ENCODE measurements at regions not wholly inside any gene's neighbourhood (a gene's known extent, or its start where the extent isn't known, plus 50 kb on each side); places are given as distances from the start of the nearest gene placed in this dataset.
"Not testable (repeated sequence)": the region's sequence is repeated elsewhere in the genome, so short reads cannot be mapped to it uniquely, and the experiment has no call there.

DNA sequence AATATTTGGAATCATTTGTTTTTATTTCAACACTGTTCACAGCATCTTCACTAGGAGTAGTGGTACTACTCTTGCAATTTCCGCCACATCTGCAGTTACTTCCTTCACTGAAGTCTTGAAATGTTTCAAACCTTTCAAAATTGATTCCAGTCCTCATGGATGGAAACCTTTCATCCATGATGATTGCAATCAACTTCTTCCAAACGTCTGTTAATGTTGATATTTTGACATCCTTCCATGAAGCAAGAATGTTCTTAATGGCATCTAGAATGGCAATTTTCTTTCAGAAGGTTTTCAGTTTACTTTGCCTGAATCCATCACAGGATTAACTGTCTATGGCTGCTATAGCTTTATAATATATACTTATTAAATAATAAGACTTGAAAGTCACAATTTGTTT is 736.8 kb upstream of the CA10 start:
- H3K4me1 Mint-ChIP-seq (ENCODE audit: low read depth): no peaks in the 10 kb centered on the region
- DNase-seq: no peak
- no peaks in the 10 kb centered on the region for H3K27me3 Mint-ChIP-seq (ENCODE audit: insufficient read depth)
- peaks cover 24% of the 10 kb centered on the region for H3K9me3 Mint-ChIP-seq
- TF ChIP-seq, protein P1, sequence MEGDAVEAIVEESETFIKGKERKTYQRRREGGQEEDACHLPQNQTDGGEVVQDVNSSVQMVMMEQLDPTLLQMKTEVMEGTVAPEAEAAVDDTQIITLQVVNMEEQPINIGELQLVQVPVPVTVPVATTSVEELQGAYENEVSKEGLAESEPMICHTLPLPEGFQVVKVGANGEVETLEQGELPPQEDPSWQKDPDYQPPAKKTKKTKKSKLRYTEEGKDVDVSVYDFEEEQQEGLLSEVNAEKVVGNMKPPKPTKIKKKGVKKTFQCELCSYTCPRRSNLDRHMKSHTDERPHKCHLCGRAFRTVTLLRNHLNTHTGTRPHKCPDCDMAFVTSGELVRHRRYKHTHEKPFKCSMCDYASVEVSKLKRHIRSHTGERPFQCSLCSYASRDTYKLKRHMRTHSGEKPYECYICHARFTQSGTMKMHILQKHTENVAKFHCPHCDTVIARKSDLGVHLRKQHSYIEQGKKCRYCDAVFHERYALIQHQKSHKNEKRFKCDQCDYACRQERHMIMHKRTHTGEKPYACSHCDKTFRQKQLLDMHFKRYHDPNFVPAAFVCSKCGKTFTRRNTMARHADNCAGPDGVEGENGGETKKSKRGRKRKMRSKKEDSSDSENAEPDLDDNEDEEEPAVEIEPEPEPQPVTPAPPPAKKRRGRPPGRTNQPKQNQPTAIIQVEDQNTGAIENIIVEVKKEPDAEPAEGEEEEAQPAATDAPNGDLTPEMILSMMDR (IDR thresholded peaks at IDR 0.05): no peak
- H3K36me3 Mint-ChIP-seq (ENCODE audit: low read depth): no peaks in the 10 kb centered on the region
- no peak overlapping the region for H3K4me3 Mint-ChIP-seq
- H3K27ac Mint-ChIP-seq: no peak overlapping the region

DNA sequence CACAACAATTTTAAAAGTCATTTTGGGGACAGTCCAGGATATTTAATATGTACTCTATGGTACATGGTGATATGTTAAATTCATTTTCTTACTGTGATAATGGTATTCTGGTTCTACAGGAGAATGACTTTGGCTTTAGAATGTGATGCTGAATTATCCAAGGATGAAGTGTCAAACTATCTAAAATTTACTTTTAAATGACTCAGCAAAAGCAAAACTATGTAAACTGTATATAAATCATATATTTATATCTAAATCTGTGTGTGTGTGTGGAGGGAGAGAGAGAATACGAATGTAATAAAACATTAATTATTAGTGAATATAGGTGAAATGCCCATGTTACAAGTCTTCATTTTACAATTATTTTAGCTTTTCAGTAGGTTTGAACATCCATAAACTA is 733.8 kb upstream of the CA10 start:
- peaks cover 20% of the 10 kb centered on the region for H3K9me3 Mint-ChIP-seq
- H3K36me3 Mint-ChIP-seq (ENCODE audit: low read depth): no peaks in the 10 kb centered on the region
- no peak overlapping the region for H3K27ac Mint-ChIP-seq
- no peak for DNase-seq
- H3K4me3 Mint-ChIP-seq: no peak overlapping the region
- TF ChIP-seq, protein P1 (IDR thresholded peaks at IDR 0.05): no peak
- no peaks in the 10 kb centered on the region for H3K4me1 Mint-ChIP-seq (ENCODE audit: low read depth)
- no peaks in the 10 kb centered on the region for H3K27me3 Mint-ChIP-seq (ENCODE audit: insufficient read depth)

DNA sequence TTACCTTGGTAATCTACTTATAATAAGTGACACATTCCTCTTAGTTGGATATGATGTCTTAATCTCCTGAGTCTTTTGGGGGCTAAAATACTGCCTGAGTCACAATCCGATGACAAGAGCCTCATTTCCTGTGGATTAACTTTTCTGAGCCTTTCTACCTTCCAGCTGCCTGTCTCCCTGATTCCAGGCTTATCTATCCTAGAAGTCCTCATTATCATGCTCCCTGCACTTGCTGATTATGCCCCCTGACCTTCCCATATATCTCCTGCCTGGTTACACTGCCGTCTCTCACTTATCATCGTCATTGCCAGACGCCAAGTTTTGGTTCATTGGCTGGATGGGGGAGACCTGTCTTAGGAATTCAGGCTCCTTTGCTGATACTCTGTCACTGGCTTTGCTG is 727.4 kb upstream of the CA10 start:
- Mint-ChIP-seq H3K36me3 (ENCODE audit: low read depth) (no peaks in the 10 kb centered on the region), H3K4me3 (no peak overlapping the region), H3K9me3 (peaks cover 32% of the 10 kb centered on the region), H3K27ac (no peak overlapping the region), H3K27me3 (ENCODE audit: insufficient read depth) (no peaks in the 10 kb centered on the region), H3K4me1 (ENCODE audit: low read depth) (no peaks in the 10 kb centered on the region)
- no peak for DNase-seq
- TF ChIP-seq, protein P1 (IDR thresholded peaks at IDR 0.05): no peak

DNA sequence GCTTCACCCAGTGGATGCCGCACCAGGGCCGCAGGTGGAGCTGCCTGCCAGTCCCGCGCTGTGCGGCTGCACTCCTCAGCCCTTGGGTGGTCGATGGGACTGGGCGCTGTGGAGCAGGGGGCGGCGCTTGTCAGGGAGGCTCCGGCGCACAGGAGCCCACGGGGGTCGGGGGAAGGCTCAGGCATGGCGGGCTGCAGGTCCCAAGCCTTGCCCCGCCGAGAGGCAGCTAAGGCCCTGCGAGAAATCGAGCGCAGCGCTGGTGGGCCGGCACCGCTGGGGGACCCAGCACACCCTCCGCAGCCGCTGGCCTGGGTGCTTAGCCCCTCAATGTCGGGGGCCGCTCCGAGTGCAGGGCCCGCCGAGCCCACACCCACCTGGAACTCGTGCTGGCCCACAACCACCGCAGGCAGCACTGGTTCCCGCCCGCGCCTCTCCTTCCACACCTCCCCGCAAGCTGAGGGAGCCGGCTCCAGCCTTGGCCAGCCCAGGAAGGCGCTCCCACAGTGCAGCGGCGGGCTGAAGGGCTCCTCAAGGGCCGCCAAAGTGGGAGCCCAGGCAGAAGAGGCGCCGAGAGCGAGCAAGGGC is 725.5 kb upstream of the CA10 start:
- not testable (repeated sequence) for H3K4me1 Mint-ChIP-seq (ENCODE audit: low read depth); H3K27me3 Mint-ChIP-seq (ENCODE audit: insufficient read depth); H3K36me3 Mint-ChIP-seq (ENCODE audit: low read depth); H3K27ac Mint-ChIP-seq; H3K4me3 Mint-ChIP-seq; DNase-seq
- H3K9me3 Mint-ChIP-seq: peaks cover 39% of the 10 kb centered on the region

DNA sequence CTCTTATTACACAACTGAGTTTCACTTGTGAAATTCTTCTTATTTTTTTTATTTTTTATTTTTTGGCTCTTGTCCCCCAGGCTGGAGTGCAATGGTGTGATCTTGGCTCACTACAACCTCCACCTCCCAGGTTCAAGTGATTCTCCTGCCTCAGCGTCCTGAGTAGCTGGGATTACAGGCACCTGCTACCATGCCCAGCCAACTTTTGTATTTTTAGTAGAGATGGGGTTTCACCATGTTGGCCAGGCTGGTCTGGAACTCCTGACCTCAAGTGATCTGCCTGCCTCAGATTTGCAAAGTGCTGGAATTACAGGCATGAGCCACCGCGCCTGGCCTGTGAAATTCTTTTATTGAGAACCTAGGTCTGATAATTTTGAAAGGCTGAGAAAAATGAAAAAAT is 688.3 kb upstream of the CA10 start:
- H3K9me3 Mint-ChIP-seq: peaks cover 42% of the 10 kb centered on the region

DNA sequence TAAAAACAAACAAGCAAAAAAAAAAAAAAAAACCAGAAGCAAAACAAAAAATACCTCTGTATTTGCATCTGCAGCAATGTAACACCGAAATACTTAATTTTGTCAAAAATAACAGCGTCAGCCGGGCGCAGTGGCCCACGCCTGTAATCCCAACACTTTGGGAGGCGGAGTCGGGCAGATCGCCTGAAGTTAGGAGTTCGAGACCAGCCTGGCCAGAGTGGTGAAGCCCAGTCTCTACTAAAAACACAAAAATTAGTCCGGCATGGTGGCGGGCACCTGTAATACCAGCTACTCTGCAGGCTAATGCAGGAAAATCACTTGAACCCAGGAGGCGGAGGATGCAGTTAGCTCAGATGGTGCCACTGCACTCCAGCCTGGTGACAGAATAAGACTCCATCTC is 683.5 kb upstream of the CA10 start:
- no peak for DNase-seq
- Mint-ChIP-seq H3K4me1 (ENCODE audit: low read depth) (no peaks in the 10 kb centered on the region), H3K27ac (no peak overlapping the region), H3K4me3 (no peak overlapping the region), H3K9me3 (peaks cover 63% of the 10 kb centered on the region), H3K27me3 (ENCODE audit: insufficient read depth) (no peaks in the 10 kb centered on the region), H3K36me3 (ENCODE audit: low read depth) (peaks cover 5% of the 10 kb centered on the region; the same call in 1 of the 2 replicates)
- TF ChIP-seq, protein P1 (IDR thresholded peaks at IDR 0.05): no peak

More for the DNA sequence above, 688.3 kb upstream of the CA10 start:
- not testable (repeated sequence) for H3K36me3 Mint-ChIP-seq (ENCODE audit: low read depth); H3K4me3 Mint-ChIP-seq; DNase-seq; H3K27me3 Mint-ChIP-seq (ENCODE audit: insufficient read depth); H3K27ac Mint-ChIP-seq; H3K4me1 Mint-ChIP-seq (ENCODE audit: low read depth)

DNA sequence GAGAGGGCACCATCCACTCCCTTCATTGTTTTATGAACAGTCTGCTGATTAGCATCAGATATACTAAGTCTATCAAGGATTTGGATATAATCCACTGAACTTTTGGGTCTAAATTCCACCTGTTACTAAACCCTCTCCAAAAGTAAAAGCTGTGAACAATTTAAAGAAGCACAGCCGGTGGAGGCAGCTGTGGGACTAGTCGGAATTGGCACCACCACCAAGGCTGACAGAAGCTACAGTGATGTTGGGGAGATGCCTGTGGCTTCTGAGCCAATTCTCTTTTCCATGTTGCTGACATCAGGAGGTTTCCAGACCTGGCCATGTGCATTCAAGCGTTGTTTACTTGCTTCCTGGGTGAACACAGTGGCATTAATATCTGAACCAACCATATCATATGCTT is 679.0 kb upstream of the CA10 start:
- Mint-ChIP-seq H3K27me3 (ENCODE audit: insufficient read depth) (no peaks in the 10 kb centered on the region), H3K36me3 (ENCODE audit: low read depth) (peaks cover 3% of the 10 kb centered on the region; the same call in 1 of the 2 replicates), H3K27ac (no peak overlapping the region), H3K9me3 (peaks cover 60% of the 10 kb centered on the region), H3K4me3 (no peak overlapping the region), H3K4me1 (ENCODE audit: low read depth) (no peaks in the 10 kb centered on the region)
- DNase-seq: no peak
- TF ChIP-seq, protein P1 (IDR thresholded peaks at IDR 0.05): no peak
